ENCODE measurements at regions not wholly inside any gene's neighbourhood (a gene's known extent, or its start where the extent isn't known, plus 50 kb on each side); places are given as distances from the start of the nearest gene placed in this dataset.

GRCh38 chr3:46091741-46092701, 64.7 kb upstream of the XCR1 start:
- Histone ChIP-seq H3K36me3 (ENCODE audit: control insufficient read depth, low read length) (no peaks in the 10 kb centered on the region), H3K27me3 (ENCODE audit: control insufficient read depth, low read length) (no peaks in the 10 kb centered on the region; the same call in 1 of the 2 replicates), H4K20me1 (ENCODE audit: control insufficient read depth, insufficient read depth, low read depth, low read length) (no peaks in the 10 kb centered on the region), H3K4me3 (ENCODE audit: low read length) (peak overlapping the region; percentile 41), H3F3A (ENCODE audit: control insufficient read depth, insufficient read depth) (peaks cover 7% of the 10 kb centered on the region; the same call in 1 of the 2 replicates), H3K4me2 (ENCODE audit: low read length) (peak overlapping the region; percentile 62), H3K79me2 (ENCODE audit: control insufficient read depth, low read length) (no peaks in the 10 kb centered on the region), H3K4me1 (ENCODE audit: control insufficient read depth, low read length) (peaks cover 58% of the 10 kb centered on the region), H3K9me2 (replicated peaks; ENCODE audit: control insufficient read depth, low read length) (no peaks in the 10 kb centered on the region), H3K27ac (ENCODE audit: low read depth, low read length) (peak overlapping the region; percentile 40), H3K9me3 (ENCODE audit: control insufficient read depth, insufficient read depth, low read length) (no peaks in the 10 kb centered on the region)
- TF ChIP-seq EZH2phosphoT487 (IDR thresholded peaks at IDR 0.05; ENCODE audit: borderline replicate concordance, low read length) (no peak), CTCF (IDR thresholded peaks at IDR 0.05; ENCODE audit: low read depth, low read length, poor library complexity, severe bottlenecking) (no peak)

- Histone ChIP-seq H3K79me2 (ENCODE audit: control insufficient read depth, low read length) (no peaks in the 10 kb centered on the region), H3K9me2 (replicated peaks; ENCODE audit: control insufficient read depth, low read length) (no peaks in the 10 kb centered on the region), H3K27me3 (ENCODE audit: control insufficient read depth, low read length) (peaks cover under 1% of the 10 kb centered on the region; the same call in 1 of the 2 replicates), H3K36me3 (ENCODE audit: control insufficient read depth, low read length) (no peaks in the 10 kb centered on the region), H3K4me3 (ENCODE audit: low read length) (no peak overlapping the region), H3K9me3 (ENCODE audit: control insufficient read depth, insufficient read depth, low read length) (no peaks in the 10 kb centered on the region), H3K4me1 (ENCODE audit: control insufficient read depth, low read length) (peaks cover 51% of the 10 kb centered on the region), H3F3A (ENCODE audit: control insufficient read depth, insufficient read depth) (peaks cover 7% of the 10 kb centered on the region; the same call in 1 of the 2 replicates), H3K27ac (ENCODE audit: low read depth, low read length) (no peak overlapping the region), H3K4me2 (ENCODE audit: low read length) (no peak overlapping the region), H4K20me1 (ENCODE audit: control insufficient read depth, insufficient read depth, low read depth, low read length) (no peaks in the 10 kb centered on the region)
- TF ChIP-seq CTCF (IDR thresholded peaks at IDR 0.05; ENCODE audit: low read depth, low read length, poor library complexity, severe bottlenecking): no peak
- no peak for TF ChIP-seq EZH2phosphoT487 (IDR thresholded peaks at IDR 0.05; ENCODE audit: borderline replicate concordance, low read length)
Measured at GRCh38 chr3:46091046-46091445, 63.8 kb upstream of the XCR1 start.

GRCh38 chr3:46090161-46090591, 62.9 kb upstream of the XCR1 start:
- Histone ChIP-seq H3K4me1 (ENCODE audit: control insufficient read depth, low read length) (peaks cover 42% of the 10 kb centered on the region), H3K9me3 (ENCODE audit: control insufficient read depth, insufficient read depth, low read length) (no peaks in the 10 kb centered on the region), H3K4me2 (ENCODE audit: low read length) (no peak overlapping the region), H3K9me2 (replicated peaks; ENCODE audit: control insufficient read depth, low read length) (no peaks in the 10 kb centered on the region), H3K27me3 (ENCODE audit: control insufficient read depth, low read length) (peaks cover 3% of the 10 kb centered on the region; the same call in 1 of the 2 replicates), H3K27ac (ENCODE audit: low read depth, low read length) (no peak overlapping the region), H3K36me3 (ENCODE audit: control insufficient read depth, low read length) (no peaks in the 10 kb centered on the region), H3K79me2 (ENCODE audit: control insufficient read depth, low read length) (no peaks in the 10 kb centered on the region), H3F3A (ENCODE audit: control insufficient read depth, insufficient read depth) (peaks cover 7% of the 10 kb centered on the region; the same call in 1 of the 2 replicates), H3K4me3 (ENCODE audit: low read length) (no peak overlapping the region), H4K20me1 (ENCODE audit: control insufficient read depth, insufficient read depth, low read depth, low read length) (no peaks in the 10 kb centered on the region)
- TF ChIP-seq EZH2phosphoT487 (IDR thresholded peaks at IDR 0.05; ENCODE audit: borderline replicate concordance, low read length): no peak
- no peak for TF ChIP-seq CTCF (IDR thresholded peaks at IDR 0.05; ENCODE audit: low read depth, low read length, poor library complexity, severe bottlenecking)
